ENCODE measurements at regions not wholly inside any gene's neighbourhood (a gene's known extent, or its start where the extent isn't known, plus 50 kb on each side); places are given as distances from the start of the nearest gene placed in this dataset.
"Not testable (repeated sequence)": the region's sequence is repeated elsewhere in the genome, so short reads cannot be mapped to it uniquely, and the experiment has no call there.

GRCh38 chr3:181189556-181189955, 200.0 kb upstream of the DNAJC19 start:
- no peak for DNase-seq
- Mint-ChIP-seq H3K27me3 (no peaks in the 10 kb centered on the region), H3K36me3 (ENCODE audit: low read depth) (no peaks in the 10 kb centered on the region), H3K27ac (no peak overlapping the region), H3K4me1 (no peaks in the 10 kb centered on the region), H3K4me3 (no peak overlapping the region), H3K9me3 (no peaks in the 10 kb centered on the region)
- CTCF ChIA-PET, result no interaction called here
- POLR2A ChIA-PET, result no interaction called here

- POLR2A ChIA-PET, result no interaction called here
- no peaks in the 10 kb centered on the region for H3K4me1 Mint-ChIP-seq
- H3K9me3 Mint-ChIP-seq, result no peaks in the 10 kb centered on the region
- H3K36me3 Mint-ChIP-seq (ENCODE audit: low read depth), result no peaks in the 10 kb centered on the region
- no peak for DNase-seq
- H3K27ac Mint-ChIP-seq, result no peak overlapping the region
- no peaks in the 10 kb centered on the region for H3K27me3 Mint-ChIP-seq
- no peak overlapping the region for H3K4me3 Mint-ChIP-seq
- CTCF ChIA-PET, result no interaction called here
Measured at GRCh38 chr3:181183764-181184163, 194.2 kb upstream of the DNAJC19 start.

GRCh38 chr3:181183057-181183456, 193.5 kb upstream of the DNAJC19 start:
- DNase-seq; CTCF ChIA-PET; H3K27me3 Mint-ChIP-seq; H3K4me3 Mint-ChIP-seq; H3K27ac Mint-ChIP-seq; H3K4me1 Mint-ChIP-seq; H3K36me3 Mint-ChIP-seq (ENCODE audit: low read depth); POLR2A ChIA-PET; H3K9me3 Mint-ChIP-seq: not testable (repeated sequence)

GRCh38 chr3:181178991-181179390, 189.5 kb upstream of the DNAJC19 start:
- no peak for DNase-seq
- CTCF ChIA-PET, result interaction anchor here (1.2 to 1.5 kb wide), 2 partner anchors 10 to 11 kb away, joined by 3 to 4 read pairs; no protein-coding TSS in a partner anchor
- H3K4me3 Mint-ChIP-seq, result no peak overlapping the region
- H3K9me3 Mint-ChIP-seq, result no peaks in the 10 kb centered on the region
- no peak overlapping the region for H3K27ac Mint-ChIP-seq
- POLR2A ChIA-PET, result no interaction called here
- no peaks in the 10 kb centered on the region for H3K36me3 Mint-ChIP-seq (ENCODE audit: low read depth)
- no peaks in the 10 kb centered on the region for H3K4me1 Mint-ChIP-seq
- H3K27me3 Mint-ChIP-seq, result peaks cover 1% of the 10 kb centered on the region

GRCh38 chr3:181176601-181177000, 187.1 kb upstream of the DNAJC19 start:
- peaks cover 1% of the 10 kb centered on the region for H3K27me3 Mint-ChIP-seq
- no peaks in the 10 kb centered on the region for H3K9me3 Mint-ChIP-seq
- no peaks in the 10 kb centered on the region for H3K36me3 Mint-ChIP-seq (ENCODE audit: low read depth)
- POLR2A ChIA-PET, result no interaction called here
- DNase-seq, result peak; percentile 33
- CTCF ChIA-PET, result no interaction called here
- H3K4me3 Mint-ChIP-seq, result no peak overlapping the region
- no peaks in the 10 kb centered on the region for H3K4me1 Mint-ChIP-seq
- H3K27ac Mint-ChIP-seq, result no peak overlapping the region

- ChIA-PET POLR2A (no interaction called here), CTCF (no interaction called here)
- H3K4me3 Mint-ChIP-seq, result no peak overlapping the region
- no peaks in the 10 kb centered on the region for H3K4me1 Mint-ChIP-seq
- H3K27ac Mint-ChIP-seq, result no peak overlapping the region
- no peaks in the 10 kb centered on the region for H3K9me3 Mint-ChIP-seq
- H3K27me3 Mint-ChIP-seq, result peaks cover 1% of the 10 kb centered on the region
- no peaks in the 10 kb centered on the region for H3K36me3 Mint-ChIP-seq (ENCODE audit: low read depth)
- DNase-seq, result no peak
Measured at GRCh38 chr3:181174676-181175233, 185.2 kb upstream of the DNAJC19 start.

GRCh38 chr3:181174022-181174421, 184.5 kb upstream of the DNAJC19 start:
- H3K4me3 Mint-ChIP-seq, result no peak overlapping the region
- no peaks in the 10 kb centered on the region for H3K36me3 Mint-ChIP-seq (ENCODE audit: low read depth)
- no peaks in the 10 kb centered on the region for H3K9me3 Mint-ChIP-seq
- H3K27ac Mint-ChIP-seq, result no peak overlapping the region
- peaks cover 1% of the 10 kb centered on the region for H3K27me3 Mint-ChIP-seq
- H3K4me1 Mint-ChIP-seq, result no peaks in the 10 kb centered on the region
- no peak for DNase-seq
- ChIA-PET CTCF (interaction anchor here (0.5 kb wide), 1 partner anchor 75 kb away, joined by 3 read pairs; no protein-coding TSS in a partner anchor), POLR2A (no interaction called here)

GRCh38 chr3:181173227-181173626, 183.7 kb upstream of the DNAJC19 start:
- Mint-ChIP-seq H3K4me3 (no peak overlapping the region), H3K4me1 (no peaks in the 10 kb centered on the region), H3K36me3 (ENCODE audit: low read depth) (no peaks in the 10 kb centered on the region), H3K27me3 (peaks cover 1% of the 10 kb centered on the region), H3K27ac (no peak overlapping the region), H3K9me3 (no peaks in the 10 kb centered on the region)
- ChIA-PET CTCF (no interaction called here), POLR2A (no interaction called here)
- DNase-seq, result no peak

GRCh38 chr3:181134873-181135272, 145.3 kb upstream of the DNAJC19 start:
- Mint-ChIP-seq H3K27me3 (no peaks in the 10 kb centered on the region), H3K4me3 (no peak overlapping the region), H3K27ac (no peak overlapping the region), H3K4me1 (no peaks in the 10 kb centered on the region), H3K36me3 (ENCODE audit: low read depth) (no peaks in the 10 kb centered on the region), H3K9me3 (peaks cover 2% of the 10 kb centered on the region)
- POLR2A ChIA-PET, result no interaction called here
- no peak for DNase-seq
- CTCF ChIA-PET, result no interaction called here

- Mint-ChIP-seq H3K4me3 (no peak overlapping the region), H3K4me1 (no peaks in the 10 kb centered on the region), H3K9me3 (peaks cover 2% of the 10 kb centered on the region), H3K27me3 (no peaks in the 10 kb centered on the region), H3K36me3 (ENCODE audit: low read depth) (no peaks in the 10 kb centered on the region), H3K27ac (no peak overlapping the region)
- ChIA-PET CTCF (no interaction called here), POLR2A (no interaction called here)
- no peak for DNase-seq
Measured at GRCh38 chr3:181133832-181134231, 144.3 kb upstream of the DNAJC19 start.

GRCh38 chr3:181105646-181106045, 116.1 kb upstream of the DNAJC19 start:
- CTCF ChIA-PET, result no interaction called here
- H3K36me3 Mint-ChIP-seq (ENCODE audit: low read depth), result no peaks in the 10 kb centered on the region

GRCh38 chr3:181103605-181104004, 114.1 kb upstream of the DNAJC19 start:
- ChIA-PET CTCF (no interaction called here), POLR2A (no interaction called here)
- peak; percentile 23 for DNase-seq
- H3K36me3 Mint-ChIP-seq (ENCODE audit: low read depth), result no peaks in the 10 kb centered on the region
- H3K4me3 Mint-ChIP-seq, result no peak overlapping the region
- no peaks in the 10 kb centered on the region for H3K4me1 Mint-ChIP-seq
- H3K27ac Mint-ChIP-seq, result no peak overlapping the region
- H3K27me3 Mint-ChIP-seq, result no peaks in the 10 kb centered on the region
- H3K9me3 Mint-ChIP-seq, result peaks cover 9% of the 10 kb centered on the region

More at GRCh38 chr3:181105646-181106045, 116.1 kb upstream of the DNAJC19 start:
- Mint-ChIP-seq H3K27ac (no peak overlapping the region), H3K4me3 (no peak overlapping the region), H3K9me3 (peaks cover 9% of the 10 kb centered on the region), H3K4me1 (no peaks in the 10 kb centered on the region), H3K27me3 (no peaks in the 10 kb centered on the region)
- POLR2A ChIA-PET, result no interaction called here
- DNase-seq, result no peak

- H3K9me3 Mint-ChIP-seq, result peaks cover under 1% of the 10 kb centered on the region
- no peak for DNase-seq
- H3K36me3 Mint-ChIP-seq (ENCODE audit: low read depth), result no peaks in the 10 kb centered on the region
- POLR2A ChIA-PET, result no interaction called here
- H3K4me3 Mint-ChIP-seq, result no peak overlapping the region
- H3K27me3 Mint-ChIP-seq, result no peaks in the 10 kb centered on the region
- no peak overlapping the region for H3K27ac Mint-ChIP-seq
- CTCF ChIA-PET, result no interaction called here
- H3K4me1 Mint-ChIP-seq, result no peaks in the 10 kb centered on the region
Measured at GRCh38 chr3:181086011-181086410, 96.5 kb upstream of the DNAJC19 start.

GRCh38 chr3:181081930-181082329, 92.4 kb upstream of the DNAJC19 start:
- CTCF ChIA-PET, result no interaction called here
- POLR2A ChIA-PET, result no interaction called here
- Mint-ChIP-seq H3K27ac (no peak overlapping the region), H3K9me3 (no peaks in the 10 kb centered on the region), H3K4me1 (no peaks in the 10 kb centered on the region), H3K4me3 (no peak overlapping the region), H3K36me3 (ENCODE audit: low read depth) (no peaks in the 10 kb centered on the region), H3K27me3 (no peaks in the 10 kb centered on the region)
- no peak for DNase-seq
